HFF-Myc (cell line): ENCODE measurements at regions not wholly inside any gene's neighbourhood (a gene's known extent, or its start where the extent isn't known, plus 50 kb on each side); places are given as distances from the start of the nearest gene placed in this dataset.

ENCODE experiments used
- DNase-seq: peaks from one replicate; pipeline ENCODE4 v3.0.0-alpha.2; 2011; ENCODE audit warnings: low read depth; ENCODE audit errors: extremely low read depth
- H3K4me3 ChIP-seq: replicated peaks from 2 replicates; pipeline ENCODE4 v1.5.1; 2011; ENCODE audit warnings: low read depth, mild to moderate bottlenecking, control low read depth, low read length
- TF ChIP-seq, protein P1 (sequence below): IDR thresholded peaks from 2 replicates; pipeline ENCODE4 v1.5.1; 2012; ENCODE audit warnings: mild to moderate bottlenecking, low read depth, low read length, control low read depth; ENCODE audit errors: missing control alignments

DNA sequence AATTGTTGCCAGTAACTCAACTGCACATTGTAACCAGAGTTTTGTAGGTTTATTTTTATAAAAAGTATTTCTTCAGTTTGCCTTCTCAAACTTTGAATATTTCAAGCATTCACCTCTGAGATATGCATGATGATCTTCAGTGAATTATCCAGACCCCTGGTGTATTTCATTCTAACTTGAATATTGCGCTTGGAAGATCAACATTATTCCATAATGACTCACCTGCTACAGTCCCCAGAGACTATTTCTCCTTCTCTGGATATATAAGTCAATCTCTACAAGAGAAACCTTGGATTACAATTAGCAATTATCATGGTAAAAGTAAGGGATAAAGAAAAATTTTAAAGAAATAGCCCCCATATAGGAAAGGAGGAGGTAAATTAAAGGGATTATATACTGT, 1041.0 kb downstream of the TLE1 start:
- TF ChIP-seq, protein P1, sequence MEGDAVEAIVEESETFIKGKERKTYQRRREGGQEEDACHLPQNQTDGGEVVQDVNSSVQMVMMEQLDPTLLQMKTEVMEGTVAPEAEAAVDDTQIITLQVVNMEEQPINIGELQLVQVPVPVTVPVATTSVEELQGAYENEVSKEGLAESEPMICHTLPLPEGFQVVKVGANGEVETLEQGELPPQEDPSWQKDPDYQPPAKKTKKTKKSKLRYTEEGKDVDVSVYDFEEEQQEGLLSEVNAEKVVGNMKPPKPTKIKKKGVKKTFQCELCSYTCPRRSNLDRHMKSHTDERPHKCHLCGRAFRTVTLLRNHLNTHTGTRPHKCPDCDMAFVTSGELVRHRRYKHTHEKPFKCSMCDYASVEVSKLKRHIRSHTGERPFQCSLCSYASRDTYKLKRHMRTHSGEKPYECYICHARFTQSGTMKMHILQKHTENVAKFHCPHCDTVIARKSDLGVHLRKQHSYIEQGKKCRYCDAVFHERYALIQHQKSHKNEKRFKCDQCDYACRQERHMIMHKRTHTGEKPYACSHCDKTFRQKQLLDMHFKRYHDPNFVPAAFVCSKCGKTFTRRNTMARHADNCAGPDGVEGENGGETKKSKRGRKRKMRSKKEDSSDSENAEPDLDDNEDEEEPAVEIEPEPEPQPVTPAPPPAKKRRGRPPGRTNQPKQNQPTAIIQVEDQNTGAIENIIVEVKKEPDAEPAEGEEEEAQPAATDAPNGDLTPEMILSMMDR, result no peak
- no peak for DNase-seq
- H3K4me3 ChIP-seq, result no peak overlapping the region

DNA sequence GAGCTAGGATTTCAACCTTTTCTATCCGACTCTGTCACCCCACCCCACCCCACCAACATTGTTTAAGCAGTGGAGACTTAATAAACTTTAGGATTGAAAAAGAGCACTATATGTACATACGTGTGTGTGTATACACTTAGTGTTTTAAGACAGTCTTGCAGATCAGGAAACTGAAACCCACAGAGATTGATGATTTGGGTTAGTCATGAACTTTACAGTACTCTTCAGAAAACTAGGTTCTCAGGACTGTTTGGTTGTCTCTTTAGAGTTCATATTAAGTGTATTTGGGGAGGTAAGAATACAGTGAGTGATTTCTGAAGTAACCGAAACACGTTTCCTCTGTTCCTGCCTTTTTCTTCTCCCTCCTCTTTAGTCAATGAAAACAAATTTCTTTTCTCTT, 1043.1 kb downstream of the TLE1 start:
- no peak for DNase-seq
- H3K4me3 ChIP-seq, result no peak overlapping the region
- TF ChIP-seq, protein P1, result no peak

DNA sequence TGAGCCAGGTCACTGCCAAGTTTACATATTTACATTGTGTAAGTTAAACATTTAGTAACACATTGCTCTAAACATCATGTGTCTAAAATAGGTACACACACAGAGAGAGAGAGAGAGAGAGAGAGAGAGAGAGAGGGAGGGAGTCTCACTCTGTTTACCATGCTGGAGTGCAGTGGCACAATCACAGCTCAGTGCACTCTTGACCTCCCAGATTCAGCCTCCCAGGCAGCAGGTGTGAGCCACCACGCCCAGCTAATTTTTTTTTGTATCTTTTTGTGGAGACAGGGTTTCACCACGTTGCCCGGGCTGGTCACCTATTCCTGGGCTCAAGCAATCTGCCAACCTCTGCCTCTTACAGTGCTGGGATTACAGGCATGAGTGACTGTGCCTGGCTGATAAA, 1045.3 kb downstream of the TLE1 start:
- TF ChIP-seq, protein P1, result no peak
- DNase-seq, result no peak
- no peak overlapping the region for H3K4me3 ChIP-seq

DNA sequence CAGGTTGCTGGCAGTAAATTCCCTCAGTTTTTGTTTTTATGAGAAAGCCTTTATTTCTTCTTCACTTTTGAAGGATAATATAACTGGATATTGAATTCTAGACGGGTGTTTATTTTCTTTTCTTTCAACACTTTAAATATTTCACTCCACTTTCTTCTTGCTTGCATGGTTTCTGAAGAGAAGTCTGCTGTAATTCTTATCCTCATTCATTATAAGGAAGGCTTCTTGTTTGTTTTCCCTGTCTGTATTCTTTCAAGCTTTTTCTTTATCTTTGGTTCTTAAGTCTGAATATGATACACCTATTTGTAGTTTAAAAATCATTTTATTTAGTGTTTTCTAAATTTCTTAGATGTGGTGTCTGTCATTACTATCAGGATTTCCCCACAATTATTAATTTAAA, 1054.3 kb downstream of the TLE1 start:
- TF ChIP-seq, protein P1, result no peak
- H3K4me3 ChIP-seq, result no peak overlapping the region
- no peak for DNase-seq

DNA sequence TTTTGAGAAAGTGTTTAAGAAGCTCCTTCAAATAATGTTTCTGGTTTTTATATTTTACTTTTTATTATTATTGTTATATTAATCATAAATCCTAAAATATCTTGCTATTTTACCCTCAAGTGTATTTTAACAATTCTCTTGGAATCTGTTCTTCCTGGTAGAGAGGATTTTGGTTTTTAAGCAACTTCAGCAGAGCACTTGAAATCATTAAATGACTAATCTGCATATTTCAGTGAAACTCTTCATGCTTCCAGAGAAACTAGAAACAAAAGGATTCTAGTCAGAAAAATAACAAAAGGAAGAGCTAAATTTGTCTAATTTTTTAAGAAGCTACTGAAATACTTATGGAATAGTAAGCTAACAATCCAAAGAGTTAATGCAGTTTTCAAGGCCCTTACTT, 1057.3 kb downstream of the TLE1 start:
- no peak overlapping the region for H3K4me3 ChIP-seq
- TF ChIP-seq, protein P1, result no peak
- DNase-seq, result no peak

DNA sequence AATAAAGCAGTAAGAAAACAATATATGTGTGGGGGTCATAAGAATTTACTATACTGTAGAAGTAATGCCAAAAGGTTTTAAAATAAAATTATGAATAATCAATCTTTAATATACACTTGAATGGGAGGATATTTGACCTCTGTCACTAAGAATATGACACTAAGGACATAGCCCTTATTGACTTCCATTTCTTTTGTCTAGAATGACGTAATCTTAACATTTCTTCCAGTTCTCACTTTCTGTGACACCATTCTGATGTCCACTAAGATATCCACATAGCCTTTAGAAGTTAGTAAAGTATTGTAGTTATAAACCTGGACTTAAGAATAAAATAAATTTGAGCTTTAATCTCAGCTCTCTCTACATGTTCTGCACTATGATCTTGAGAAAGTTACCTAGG, 1050.7 kb downstream of the TLE4 start:
- H3K4me3 ChIP-seq, result no peak overlapping the region
- TF ChIP-seq, protein P1, result no peak
- DNase-seq, result no peak

DNA sequence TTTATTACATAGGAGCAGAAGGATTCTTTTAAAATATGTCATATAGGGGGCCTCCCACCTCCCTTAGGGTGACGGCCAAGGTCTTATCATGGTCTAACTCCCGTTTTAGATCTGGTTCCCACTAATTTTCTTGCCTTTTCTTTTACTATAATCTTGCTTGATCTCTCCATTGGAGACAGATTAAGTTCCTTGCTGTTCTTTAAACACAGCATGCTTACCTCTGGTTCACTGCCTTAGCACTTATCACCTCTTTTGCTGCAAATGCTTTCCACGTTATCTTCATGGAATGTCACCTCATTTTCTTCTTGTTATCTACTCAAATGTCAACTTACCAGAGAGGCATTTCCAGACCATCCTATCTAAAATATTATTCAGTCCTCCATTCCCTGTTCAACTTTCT, 1047.6 kb downstream of the TLE4 start:
- no peak overlapping the region for H3K4me3 ChIP-seq
- TF ChIP-seq, protein P1, result no peak
- DNase-seq, result no peak
